NCI-H748 treated with DMSO at 0.1 percent for 48 hours (cell line): ENCODE measurements at regions not wholly inside any gene's neighbourhood (a gene's known extent, or its start where the extent isn't known, plus 50 kb on each side); places are given as distances from the start of the nearest gene placed in this dataset.
"Not testable (repeated sequence)": the region's sequence is repeated elsewhere in the genome, so short reads cannot be mapped to it uniquely, and the experiment has no call there.

Experiments used
- DNase-seq: peaks from one replicate; lab custom pipeline; 2025; lab: John Stamatoyannopoulos, UW

DNA sequence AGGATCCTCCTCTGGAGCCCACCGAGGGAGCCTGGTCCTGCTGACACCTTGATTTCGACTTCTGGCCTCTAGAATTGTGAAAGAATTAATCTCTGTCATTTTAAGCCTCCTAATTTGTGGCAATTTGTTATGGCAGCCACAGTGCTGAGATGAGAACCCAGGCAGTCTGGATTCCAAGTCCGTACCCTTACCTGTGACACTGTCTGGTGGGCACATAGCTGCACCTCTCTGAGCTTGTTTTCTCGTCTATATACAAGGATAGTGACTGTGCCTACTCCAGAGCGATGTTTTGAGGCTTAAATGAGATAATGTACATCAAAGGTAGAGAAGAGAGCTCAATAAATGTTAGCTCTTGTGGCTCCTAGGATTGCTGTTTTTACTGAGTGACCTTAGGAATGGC lies 128.4 kb upstream of the MPHOSPH6 start:
- no peak for DNase-seq

DNA sequence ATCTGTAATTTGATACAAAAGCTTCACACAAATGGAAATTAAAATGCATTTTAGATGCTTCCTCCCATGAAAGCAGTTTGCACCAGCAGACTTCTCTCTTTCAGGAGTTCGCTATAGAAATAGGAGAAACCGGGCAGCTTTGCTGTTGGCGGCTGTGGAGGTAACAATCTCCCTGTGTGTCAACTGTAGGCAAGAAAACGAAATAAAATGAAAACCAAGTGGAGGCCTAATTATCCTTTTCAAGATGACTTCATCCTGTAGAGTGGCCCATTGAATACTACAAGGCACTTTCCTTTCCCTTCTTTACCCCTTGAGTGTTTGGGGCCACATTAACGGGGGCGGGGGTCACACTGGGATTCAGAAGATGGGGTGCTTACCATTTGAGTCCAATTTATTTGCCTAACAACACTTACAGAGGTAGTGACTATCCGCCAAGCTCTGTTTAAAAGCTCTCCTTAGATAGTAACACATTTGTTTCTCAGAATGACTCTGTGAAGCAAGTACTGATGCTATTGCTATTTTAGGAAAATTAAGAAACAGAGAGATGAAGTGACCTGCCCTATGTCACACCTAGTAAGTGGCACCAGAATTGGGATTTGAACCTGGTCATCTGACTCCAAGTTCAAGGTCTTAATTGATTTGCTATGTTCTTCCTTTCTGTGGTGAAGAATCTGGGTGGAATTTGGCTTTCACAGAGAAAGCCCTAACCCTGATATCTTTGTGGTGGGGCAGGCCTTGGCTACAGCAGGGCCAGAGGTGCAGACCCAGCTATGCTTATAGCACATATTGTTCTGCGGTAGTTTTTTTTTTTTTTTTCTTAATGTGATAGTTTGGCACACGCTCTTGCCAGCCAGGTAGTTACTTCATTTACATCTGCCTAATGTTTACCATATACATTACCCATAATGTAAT lies 125.5 kb upstream of the MPHOSPH6 start:
- DNase-seq = no peak

- no peak for DNase-seq
Measured at GRCh38 chr16:82293671-82294070, 123.6 kb upstream of the MPHOSPH6 start.

- no peak for DNase-seq
Measured at GRCh38 chr16:82287937-82288336, 117.9 kb upstream of the MPHOSPH6 start.

- DNase-seq = no peak
Measured at GRCh38 chr16:82282662-82283061, 112.6 kb upstream of the MPHOSPH6 start.

DNA sequence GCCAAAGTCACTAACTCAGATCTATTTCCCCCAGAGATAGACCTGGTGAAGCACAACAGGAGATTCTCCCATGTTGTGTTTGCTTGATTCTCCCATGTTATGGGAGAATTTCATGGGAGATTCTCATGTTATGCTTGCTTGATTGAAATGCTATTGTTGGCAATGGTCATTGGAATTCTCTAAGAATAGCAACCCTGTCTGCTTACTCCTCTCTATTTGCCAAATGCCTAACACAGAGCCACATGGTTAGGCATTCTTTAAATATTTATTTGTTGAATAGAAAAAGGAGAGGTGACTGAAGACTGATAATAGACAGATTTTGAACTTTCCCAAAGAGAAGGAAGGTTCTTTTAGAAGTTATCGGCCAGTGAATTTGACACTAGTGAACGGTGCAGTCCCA lies 111.5 kb upstream of the MPHOSPH6 start:
- no peak for DNase-seq

GRCh38 chr16:82280867-82281266 lies 110.8 kb upstream of the MPHOSPH6 start:
- DNase-seq = no peak

DNA sequence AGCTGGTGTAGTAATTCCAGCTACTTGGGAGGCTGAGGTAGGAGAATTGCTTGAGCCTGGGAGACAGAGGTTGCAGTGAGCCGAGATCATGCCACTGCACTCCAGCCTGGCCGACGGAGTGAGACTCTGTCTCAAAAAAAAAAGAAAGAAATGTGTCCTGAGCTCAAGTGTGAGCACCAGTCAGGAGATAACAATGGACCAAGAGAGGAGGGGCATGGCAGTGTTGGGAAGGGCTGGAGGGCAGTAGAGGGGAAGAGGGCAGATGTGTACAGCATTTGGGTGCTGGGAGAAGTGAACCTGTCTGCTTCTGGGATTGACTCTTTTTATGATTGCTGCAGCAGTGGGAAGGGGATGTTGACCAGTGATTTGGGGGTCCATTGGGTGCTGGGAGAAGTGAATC lies 105.3 kb upstream of the MPHOSPH6 start:
- not testable (repeated sequence) for DNase-seq

DNA sequence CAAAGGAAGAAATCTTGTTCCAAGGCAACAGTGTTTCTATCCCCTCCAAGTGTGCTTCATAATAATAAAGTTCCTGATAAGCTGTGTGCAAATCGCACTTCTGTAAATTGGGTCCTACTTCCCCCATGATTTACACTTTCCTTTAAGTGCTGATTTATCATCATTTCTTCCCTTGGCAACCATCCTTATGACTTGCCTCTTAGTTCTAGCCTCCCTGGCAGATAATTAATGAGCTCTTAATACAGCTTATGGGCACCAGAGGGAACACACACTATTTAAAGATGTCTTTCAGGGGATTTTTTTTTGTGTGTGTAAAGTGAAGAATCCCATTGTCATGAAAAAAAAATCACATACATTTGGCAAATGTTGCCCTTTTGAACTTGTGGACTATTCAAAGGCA lies 101.6 kb upstream of the MPHOSPH6 start:
- DNase-seq = no peak

GRCh38 chr16:82267675-82268074 lies 97.7 kb upstream of the MPHOSPH6 start:
- not testable (repeated sequence) for DNase-seq

DNA sequence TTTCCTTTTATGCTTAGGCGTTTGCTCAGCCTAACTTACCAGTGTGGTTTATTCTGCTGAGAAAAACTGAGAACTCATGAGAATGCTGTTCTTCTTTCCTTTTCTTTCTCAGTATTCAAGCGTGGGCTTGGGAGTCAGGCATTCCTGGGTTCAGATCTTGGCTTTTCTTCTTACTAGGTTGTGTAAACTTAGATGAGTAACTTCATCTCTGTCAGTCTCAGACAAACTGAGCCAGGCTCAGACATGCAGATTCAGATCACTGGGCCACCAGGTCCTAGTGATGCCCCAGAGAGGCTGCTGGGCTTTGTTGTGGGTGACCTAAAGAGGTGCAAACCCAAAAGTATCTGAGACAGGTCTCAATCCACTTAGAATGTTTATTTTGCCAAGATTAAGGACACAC lies 95.8 kb upstream of the MPHOSPH6 start:
- DNase-seq = no peak

DNA sequence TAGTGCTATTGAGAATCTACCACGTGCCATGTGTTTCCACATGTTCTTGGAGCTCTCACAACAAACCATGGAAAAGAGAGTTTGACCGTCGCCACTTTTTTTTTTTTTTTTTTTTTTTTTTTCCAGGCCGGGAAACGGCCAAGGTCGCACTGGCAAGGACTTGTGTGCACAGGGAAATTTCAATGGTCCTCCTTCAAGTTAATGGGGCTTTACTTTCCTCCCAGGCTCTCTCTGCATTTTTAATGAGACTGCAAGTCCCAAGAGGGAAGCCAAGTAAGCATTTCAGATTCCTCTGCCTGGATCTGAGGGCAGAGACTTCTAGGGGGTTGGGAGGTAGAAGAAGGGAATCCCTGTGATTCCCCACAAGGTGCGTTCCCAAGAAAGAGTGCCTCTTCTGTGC lies 94.7 kb upstream of the MPHOSPH6 start:
- no peak for DNase-seq

- peak; percentile 14 for DNase-seq
Measured at GRCh38 chr16:82263521-82264143, 93.6 kb upstream of the MPHOSPH6 start.

- no peak for DNase-seq
Measured at GRCh38 chr16:82262244-82262643, 92.2 kb upstream of the MPHOSPH6 start.

- DNase-seq = no peak
Measured at GRCh38 chr16:82260212-82260795, 90.3 kb upstream of the MPHOSPH6 start.

DNA sequence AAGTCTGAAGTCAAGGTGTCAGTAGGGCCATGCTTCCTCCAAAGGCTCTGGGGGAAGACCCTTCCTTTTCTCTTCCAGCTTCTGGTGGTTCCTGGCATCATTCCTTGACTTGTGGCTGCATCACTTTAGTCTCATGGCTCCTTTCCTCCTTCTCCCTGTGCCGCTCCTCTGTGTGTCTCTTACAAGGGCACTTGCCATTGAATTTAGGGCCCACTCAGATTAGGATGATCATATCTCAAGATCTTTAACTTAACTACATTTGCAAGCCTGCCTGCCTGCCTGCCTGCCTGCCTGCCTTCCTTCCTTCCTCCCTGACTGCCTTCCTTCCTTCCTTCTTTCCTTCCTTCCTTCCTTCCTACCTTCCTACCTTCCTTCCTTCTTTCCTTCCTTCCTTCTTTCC lies 89.7 kb upstream of the MPHOSPH6 start:
- no peak for DNase-seq

DNA sequence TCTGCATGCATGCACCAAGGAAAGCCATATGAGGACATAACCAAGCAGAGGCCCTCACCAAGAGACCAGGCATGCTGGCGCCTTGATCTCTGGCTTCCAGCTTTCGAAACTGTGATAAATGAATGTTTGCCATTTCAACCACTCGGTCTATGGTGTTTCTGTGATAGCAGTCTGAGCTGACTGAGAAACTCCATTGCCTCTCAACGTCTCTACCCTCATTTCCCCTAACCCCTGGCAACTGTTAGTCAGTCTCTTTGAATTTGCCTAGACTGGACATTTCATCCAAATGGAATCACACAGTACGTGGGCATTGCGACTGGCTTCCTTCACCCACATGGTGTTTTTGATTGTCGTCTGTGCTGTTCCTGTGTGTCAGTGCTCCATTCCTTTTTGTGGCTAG lies 88.0 kb upstream of the MPHOSPH6 start:
- DNase-seq = no peak

GRCh38 chr16:82252582-82252981 lies 82.6 kb upstream of the MPHOSPH6 start:
- DNase-seq = no peak

DNA sequence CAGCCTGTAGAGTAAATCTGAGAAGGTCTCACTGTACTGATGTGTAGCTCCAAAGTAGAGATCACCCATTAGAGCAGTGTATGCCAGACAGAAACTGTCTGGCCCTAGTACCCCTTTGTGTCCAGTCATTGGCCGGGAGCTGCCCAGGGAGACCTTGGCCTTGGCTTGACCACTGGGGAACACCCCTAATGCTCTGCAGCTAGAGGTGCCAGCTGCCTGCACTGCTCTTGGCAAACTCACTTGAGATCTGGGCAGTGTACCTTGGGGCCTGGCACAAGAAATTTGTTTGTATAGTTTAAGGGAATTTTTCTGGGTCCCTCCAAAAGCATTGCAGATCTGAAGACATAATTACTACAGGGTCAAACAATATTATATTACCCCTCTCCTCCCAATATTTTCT lies 78.7 kb upstream of the MPHOSPH6 start:
- no peak for DNase-seq

DNA sequence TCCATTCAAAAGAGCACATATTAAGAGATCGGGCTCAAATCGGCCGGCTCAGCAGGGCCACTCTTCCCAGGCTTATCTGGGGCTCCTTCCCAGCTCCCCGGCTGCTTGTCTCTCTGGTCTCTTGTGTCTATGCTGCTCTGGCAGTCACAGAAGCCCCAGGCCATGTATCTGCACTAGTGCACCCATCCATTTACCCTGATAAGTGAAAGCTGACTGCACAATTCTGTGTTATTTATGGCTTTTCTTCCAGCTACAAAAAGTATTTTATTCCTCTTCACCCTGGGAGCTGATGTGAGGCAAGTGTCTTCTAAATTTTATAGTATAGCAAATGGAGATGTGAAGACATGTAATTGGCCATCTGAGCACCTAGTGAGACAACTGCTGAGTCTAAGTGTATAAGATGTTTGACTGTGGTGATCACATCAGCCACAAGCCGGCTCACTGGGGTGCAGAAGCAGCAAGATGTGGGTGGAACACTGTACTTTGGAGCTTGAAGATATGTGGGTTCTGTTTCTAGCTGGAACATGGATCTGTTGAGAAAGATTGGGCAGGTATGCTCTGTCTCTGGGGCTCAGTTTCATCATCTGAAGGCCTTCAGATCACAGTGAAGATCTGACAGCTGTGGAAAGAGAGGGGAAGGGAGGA lies 78.1 kb upstream of the MPHOSPH6 start:
- DNase-seq = no peak

DNA sequence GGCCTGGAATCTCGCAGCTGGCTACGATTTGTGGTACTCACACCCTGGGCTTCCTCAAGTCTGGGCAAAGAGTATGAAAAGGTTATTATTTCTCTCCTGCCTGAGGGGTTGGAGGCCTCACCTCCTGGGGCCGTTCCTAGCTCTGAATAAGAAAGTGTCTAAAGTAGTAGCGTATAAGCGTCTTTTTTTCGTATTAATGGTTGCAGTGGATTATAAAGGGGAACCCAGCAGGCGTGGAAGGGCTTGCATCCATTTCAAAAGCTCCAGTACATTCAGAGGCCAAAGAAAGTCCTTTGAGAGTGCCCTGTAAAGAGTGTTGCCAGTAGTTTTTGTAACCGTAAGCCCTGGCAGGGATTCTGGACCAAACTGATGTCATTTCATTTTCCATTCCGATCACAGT lies 72.2 kb upstream of the MPHOSPH6 start:
- no peak for DNase-seq

- DNase-seq = no peak
Measured at GRCh38 chr16:82241469-82242052, 71.5 kb upstream of the MPHOSPH6 start.
